Ascending aorta (tissue), 2 donors: ENCODE measurements at regions not wholly inside any gene's neighbourhood (a gene's known extent, or its start where the extent isn't known, plus 50 kb on each side); places are given as distances from the start of the nearest gene placed in this dataset.

Experiments
- DNase-seq, 2 donors: peaks; one replicate each; pipeline ENCODE4 v3.0.0-alpha.2; 2019; ENCODE audit warnings: low spot score in 2 of 2
- H3K27ac ChIP-seq, 2 donors: fragments of 200-600 bp; sonication (generic); one replicate each; pipeline ENCODE4 v1.5.1; 2016 to 2017; ENCODE audit warnings: mild to moderate bottlenecking in 1 of 2
- H3K27me3 ChIP-seq: fragments of 200-600 bp; sonication (generic); one replicate; pipeline ENCODE4 v1.5.1; 2017
- H3K36me3 ChIP-seq, 2 donors: fragments of 200-600 bp; sonication (generic); one replicate each; pipeline ENCODE4 v1.5.1; 2016
- H3K4me1 ChIP-seq, 2 donors: fragments of 200-600 bp; sonication (generic); one replicate each; pipeline ENCODE4 v1.5.1; 2016 to 2017; ENCODE audit warnings: mild to moderate bottlenecking in 1 of 2
- H3K4me3 ChIP-seq, 2 donors: fragments of 200-600 bp; sonication (generic); one replicate each; pipeline ENCODE4 v1.5.1; 2016 to 2017; ENCODE audit warnings: mild to moderate bottlenecking in 1 of 2
- H3K9me3 ChIP-seq, 2 donors: fragments of 200-600 bp; sonication (generic); one replicate each; pipeline ENCODE4 v1.5.1; 2016
- intact Hi-C: fragments of 100-400 bp; cut with DNase I; formaldehyde crosslinking; loops from one replicate; pipeline ENCODE4 v1.15.1; 2023
- TF ChIP-seq, protein P1 (sequence below), 3 experiments: fragments of 200-600 bp in 2 of 3; fragments of 450-650 bp in 1 of 3; sonication (generic) in 2 of 3; IDR thresholded peaks; one replicate each; pipeline ENCODE4 v1.5.1; 2016 to 2019; ENCODE audit warnings: antibody characterized with exemption in 3 of 3, mild to moderate bottlenecking in 1 of 3, moderate library complexity in 1 of 3

DNA sequence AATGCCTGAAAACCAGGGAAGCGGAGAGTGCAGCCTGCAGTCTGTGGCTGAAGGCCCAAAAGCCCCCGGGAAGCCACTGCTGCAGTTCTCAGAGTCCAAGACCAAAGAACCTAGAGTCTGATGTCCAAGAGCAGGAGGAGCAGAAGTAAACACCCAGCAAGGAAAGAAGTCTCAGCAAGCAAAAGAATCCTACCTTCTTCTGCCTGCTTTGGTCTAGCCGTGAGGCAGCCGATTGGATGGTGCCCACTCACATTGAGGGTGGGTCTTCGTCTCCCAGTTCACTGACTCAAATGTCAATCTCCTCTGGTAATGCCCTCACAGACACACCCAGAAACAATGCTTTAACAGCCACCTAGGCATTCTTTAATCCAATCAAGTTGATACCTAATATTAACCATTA, 217.5 kb downstream of the PLA2G4A start:
- DNase-seq: no peak
- Histone ChIP-seq H3K27ac (no peak overlapping the region), H3K9me3 (no peaks in the 10 kb centered on the region), H3K36me3 (no peaks in the 10 kb centered on the region), H3K4me1 (no peaks in the 10 kb centered on the region), H3K4me3 (no peak overlapping the region), H3K27me3 (no peaks in the 10 kb centered on the region)
- intact Hi-C loops: no loop called here
- TF ChIP-seq, protein P1, sequence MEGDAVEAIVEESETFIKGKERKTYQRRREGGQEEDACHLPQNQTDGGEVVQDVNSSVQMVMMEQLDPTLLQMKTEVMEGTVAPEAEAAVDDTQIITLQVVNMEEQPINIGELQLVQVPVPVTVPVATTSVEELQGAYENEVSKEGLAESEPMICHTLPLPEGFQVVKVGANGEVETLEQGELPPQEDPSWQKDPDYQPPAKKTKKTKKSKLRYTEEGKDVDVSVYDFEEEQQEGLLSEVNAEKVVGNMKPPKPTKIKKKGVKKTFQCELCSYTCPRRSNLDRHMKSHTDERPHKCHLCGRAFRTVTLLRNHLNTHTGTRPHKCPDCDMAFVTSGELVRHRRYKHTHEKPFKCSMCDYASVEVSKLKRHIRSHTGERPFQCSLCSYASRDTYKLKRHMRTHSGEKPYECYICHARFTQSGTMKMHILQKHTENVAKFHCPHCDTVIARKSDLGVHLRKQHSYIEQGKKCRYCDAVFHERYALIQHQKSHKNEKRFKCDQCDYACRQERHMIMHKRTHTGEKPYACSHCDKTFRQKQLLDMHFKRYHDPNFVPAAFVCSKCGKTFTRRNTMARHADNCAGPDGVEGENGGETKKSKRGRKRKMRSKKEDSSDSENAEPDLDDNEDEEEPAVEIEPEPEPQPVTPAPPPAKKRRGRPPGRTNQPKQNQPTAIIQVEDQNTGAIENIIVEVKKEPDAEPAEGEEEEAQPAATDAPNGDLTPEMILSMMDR (IDR thresholded peaks at IDR 0.05): no peak

DNA sequence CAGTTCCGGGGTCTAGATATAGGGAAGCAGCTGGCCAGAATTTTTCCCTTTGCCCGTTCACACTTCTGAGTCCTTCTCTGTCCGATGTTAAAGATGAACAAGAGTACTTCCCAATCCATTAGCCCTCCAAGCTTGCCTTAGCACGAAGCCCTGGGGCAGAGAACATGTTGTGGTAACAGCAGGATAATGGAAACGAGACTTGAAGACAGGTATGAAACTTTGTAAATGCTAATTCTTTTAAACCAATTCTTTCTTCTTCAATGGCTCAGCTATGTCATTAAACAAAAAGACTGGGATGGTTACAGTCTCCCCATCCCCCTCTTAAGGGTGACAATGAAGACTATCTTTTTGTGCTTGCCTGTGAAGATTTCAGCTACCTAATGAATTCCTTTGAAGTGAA, 218.5 kb downstream of the PLA2G4A start:
- Histone ChIP-seq H3K36me3 (no peaks in the 10 kb centered on the region), H3K4me1 (no peaks in the 10 kb centered on the region), H3K27ac (no peak overlapping the region), H3K9me3 (no peaks in the 10 kb centered on the region), H3K4me3 (no peak overlapping the region), H3K27me3 (no peaks in the 10 kb centered on the region)
- TF ChIP-seq, protein P1 (IDR thresholded peaks at IDR 0.05): no peak
- intact Hi-C loops: no loop called here
- DNase-seq: no peak

DNA sequence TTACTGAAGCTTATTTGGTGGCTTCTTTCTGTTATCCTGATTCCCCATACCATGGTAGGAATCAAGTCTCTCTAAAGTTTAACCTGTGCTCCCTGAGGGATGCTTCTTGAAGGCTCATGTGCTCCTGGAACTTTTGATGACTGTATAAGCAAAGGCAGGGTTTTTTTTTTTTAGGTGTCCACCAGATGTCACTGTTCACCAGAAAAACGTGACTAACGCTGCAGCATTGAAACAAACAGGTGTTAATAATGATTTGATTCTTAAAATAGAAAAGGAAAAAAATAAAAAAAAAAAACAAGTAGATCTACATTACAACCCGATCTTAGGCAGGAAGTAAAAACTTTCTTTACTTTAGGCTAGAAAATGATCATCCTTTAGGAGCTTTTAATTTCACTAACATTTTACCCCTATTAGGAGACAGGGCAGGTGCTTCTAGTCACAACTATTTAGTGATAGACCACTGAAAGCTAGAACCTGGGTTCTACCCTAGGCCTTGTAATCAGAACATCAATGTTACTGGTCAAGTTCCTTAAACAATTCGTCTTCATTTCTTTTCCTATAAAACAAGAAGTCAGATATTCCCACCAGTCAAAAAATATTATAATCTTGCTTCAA, 223.0 kb downstream of the PLA2G4A start:
- Histone ChIP-seq H3K36me3 (no peaks in the 10 kb centered on the region), H3K27me3 (no peaks in the 10 kb centered on the region), H3K4me1 (no peaks in the 10 kb centered on the region), H3K9me3 (no peaks in the 10 kb centered on the region), H3K27ac (no peak overlapping the region), H3K4me3 (no peak overlapping the region)
- intact Hi-C loops: no loop called here
- DNase-seq: no peak
- TF ChIP-seq, protein P1 (IDR thresholded peaks at IDR 0.05): peak in 2 of 3 experiments; percentile 23 to 46

DNA sequence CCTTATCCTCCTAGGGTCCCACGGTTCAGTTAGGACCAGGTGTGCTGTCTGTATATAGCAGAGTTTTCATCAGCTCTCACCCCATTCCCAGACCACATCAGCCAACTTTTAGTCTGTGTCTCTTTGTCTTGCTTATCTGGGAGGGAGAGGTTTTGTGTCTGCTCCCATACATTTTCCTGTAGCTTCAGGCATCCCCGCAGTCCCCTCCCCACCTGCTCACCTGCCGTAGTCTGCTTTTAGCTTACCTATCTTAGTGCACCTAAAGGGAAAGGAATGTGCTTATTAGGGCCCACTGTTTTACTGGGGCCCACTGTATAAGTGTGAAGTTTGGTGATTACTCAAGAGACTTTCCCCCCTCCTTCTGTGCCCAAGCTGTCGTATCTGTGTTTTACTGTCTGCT, 225.1 kb downstream of the PLA2G4A start:
- no peak overlapping the region for H3K4me3 ChIP-seq
- DNase-seq: no peak
- no peak overlapping the region for H3K27ac ChIP-seq
- H3K36me3 ChIP-seq: no peaks in the 10 kb centered on the region
- TF ChIP-seq, protein P1 (IDR thresholded peaks at IDR 0.05): no peak
- no peaks in the 10 kb centered on the region for H3K27me3 ChIP-seq
- H3K4me1 ChIP-seq: no peaks in the 10 kb centered on the region
- no peaks in the 10 kb centered on the region for H3K9me3 ChIP-seq
- intact Hi-C loops: no loop called here

DNA sequence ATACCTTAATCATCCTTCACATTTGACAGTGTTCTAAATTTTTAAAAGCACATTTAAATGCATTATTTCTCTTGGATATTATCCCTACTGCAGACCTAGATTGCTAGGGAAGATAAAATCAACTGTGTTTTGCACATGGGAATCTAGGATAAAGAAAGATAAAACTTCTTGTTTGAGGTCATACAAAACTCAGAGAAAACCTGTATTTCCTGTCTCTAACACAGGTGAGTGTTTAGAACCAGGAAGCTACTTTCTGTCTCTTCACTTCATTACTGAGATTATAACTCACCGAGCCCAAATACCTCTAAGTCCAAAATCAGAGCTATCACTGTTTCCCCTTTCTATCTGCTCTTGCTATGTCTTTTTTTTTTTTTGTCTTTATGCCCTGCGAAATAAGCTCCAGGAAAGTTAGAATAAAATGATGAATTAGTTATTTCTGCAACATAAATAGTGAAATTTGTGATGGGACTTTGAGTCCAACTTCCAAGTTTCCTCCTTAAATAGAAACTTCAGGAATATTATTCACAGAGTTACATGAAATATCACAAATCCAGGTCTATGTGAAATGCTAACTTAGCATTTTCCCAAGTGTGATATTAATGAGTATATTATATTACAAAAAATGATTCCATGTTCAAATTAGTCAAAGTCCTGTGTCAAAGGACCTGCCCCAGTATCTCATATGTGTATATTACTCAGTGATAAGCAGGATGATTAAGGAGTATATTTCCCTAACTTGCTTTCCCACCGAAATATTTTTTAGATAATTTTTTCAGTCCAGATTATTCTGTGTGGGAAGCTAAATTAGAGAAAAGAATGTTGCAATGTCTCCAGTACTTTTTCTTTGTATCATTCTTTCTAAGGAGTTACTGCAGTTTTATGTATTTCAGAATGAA, 226.4 kb downstream of the PLA2G4A start:
- no peak overlapping the region for H3K4me3 ChIP-seq
- H3K9me3 ChIP-seq: no peaks in the 10 kb centered on the region
- H3K4me1 ChIP-seq: no peaks in the 10 kb centered on the region
- no peak for DNase-seq
- no peaks in the 10 kb centered on the region for H3K27me3 ChIP-seq
- no peak overlapping the region for H3K27ac ChIP-seq
- H3K36me3 ChIP-seq: no peaks in the 10 kb centered on the region
- TF ChIP-seq, protein P1 (IDR thresholded peaks at IDR 0.05): no peak
- intact Hi-C loops: no loop called here
